Keratinocyte (primary cell): ENCODE measurements at regions not wholly inside any gene's neighbourhood (a gene's known extent, or its start where the extent isn't known, plus 50 kb on each side); places are given as distances from the start of the nearest gene placed in this dataset.

Experiments used
- DNase-seq: peaks from one replicate; pipeline ENCODE4 v3.0.0-alpha.2; 2011; ENCODE audit warnings: low read depth, missing footprints, low spot score
- FAIRE-seq: peaks from 2 replicates; lab custom pipeline; 2011; peaks lifted over from hg19 to GRCh38; lab: Jason Lieb, UNC
- H2AFZ ChIP-seq: 2 replicates; pipeline ENCODE4 v1.6.0; 2012; ENCODE audit warnings: low read length, control low read depth, inconsistent platforms; ENCODE audit not compliant: control insufficient read depth
- H3K27ac ChIP-seq: 2 replicates; pipeline ENCODE4 v1.5.1; 2011; ENCODE audit warnings: low read length; ENCODE audit not compliant: control insufficient read depth, insufficient read depth
- H3K27me3 ChIP-seq: 3 replicates; pipeline ENCODE4 v1.6.0; 2011; ENCODE audit warnings: low read length; ENCODE audit not compliant: control insufficient read depth, insufficient read depth; ENCODE audit errors: extremely low read depth
- H3K36me3 ChIP-seq, 2 experiments: 2 replicates in 1 of 2; 3 replicates in 1 of 2; pipeline ENCODE4 v1.5.1; 2011; ENCODE audit warnings: low read length in 2 of 2, mild to moderate bottlenecking in 1 of 2; ENCODE audit not compliant: control insufficient read depth in 2 of 2, insufficient read depth in 2 of 2; ENCODE audit errors: extremely low read depth in 1 of 2
- H3K4me1 ChIP-seq: 3 replicates; pipeline ENCODE4 v1.5.1; 2011; ENCODE audit warnings: low read length; ENCODE audit not compliant: control insufficient read depth, insufficient read depth; ENCODE audit errors: extremely low read depth
- H3K4me2 ChIP-seq: 3 replicates; pipeline ENCODE4 v1.6.0; 2011; ENCODE audit warnings: low read depth, low read length; ENCODE audit not compliant: control insufficient read depth, insufficient read depth; ENCODE audit errors: extremely low read depth
- H3K4me3 ChIP-seq, 3 experiments: fragments of 200-600 bp in 1 of 3; sonication (generic) in 1 of 3; 2 replicates in 2 of 3; 3 replicates in 1 of 3; pipeline ENCODE4 v1.5.1; 2011 to 2016; ENCODE audit warnings: low read length in 3 of 3, mild to moderate bottlenecking in 3 of 3, control low read depth in 2 of 3, inconsistent platforms in 1 of 3, low read depth in 1 of 3, mixed read lengths in 1 of 3, mixed run types in 1 of 3, moderate library complexity in 1 of 3; ENCODE audit not compliant: control insufficient read depth in 2 of 3, insufficient read depth in 2 of 3; ENCODE audit errors: extremely low read depth in 1 of 3
- H3K79me2 ChIP-seq: 2 replicates; pipeline ENCODE4 v1.6.0; 2012; ENCODE audit warnings: low read length; ENCODE audit not compliant: control insufficient read depth, insufficient read depth
- H3K9ac ChIP-seq: 3 replicates; pipeline ENCODE4 v1.6.0; 2011; ENCODE audit warnings: low read length; ENCODE audit not compliant: control insufficient read depth, insufficient read depth; ENCODE audit errors: extremely low read depth
- H3K9me1 ChIP-seq: 3 replicates; pipeline ENCODE4 v1.6.0; 2011; ENCODE audit warnings: low read length; ENCODE audit not compliant: control insufficient read depth, insufficient read depth; ENCODE audit errors: extremely low read depth
- H3K9me3 ChIP-seq: 2 replicates; pipeline ENCODE4 v1.5.1; 2012; ENCODE audit warnings: low read depth, low read length; ENCODE audit not compliant: control insufficient read depth
- H4K20me1 ChIP-seq: 3 replicates; pipeline ENCODE4 v1.6.0; 2011; ENCODE audit warnings: low read length; ENCODE audit not compliant: control insufficient read depth, insufficient read depth; ENCODE audit errors: extremely low read depth
- CTCF ChIP-seq, 3 experiments: IDR thresholded peaks in 1 of 3; conservative IDR thresholded peaks in 1 of 3; optimal IDR thresholded peaks in 1 of 3; 2 replicates in 2 of 3; 3 replicates in 1 of 3; pipeline versions ENCODE3 to v1.5.1; 2011; ENCODE audit warnings: low read length in 3 of 3, mild to moderate bottlenecking in 3 of 3, moderate library complexity in 2 of 3, control low read depth in 1 of 3, inconsistent platforms in 1 of 3; ENCODE audit not compliant: insufficient read depth in 2 of 3; ENCODE audit errors: extremely low read depth in 1 of 3
- EZH2 ChIP-seq: IDR thresholded peaks from one replicate; pipeline ENCODE4 v1.6.1; 2012; ENCODE audit warnings: inconsistent platforms, mild to moderate bottlenecking, low read length, moderate library complexity
- dilution Hi-C: fragments of 300-500 bp; cut with MboI; formaldehyde crosslinking; loops from one replicate; pipeline ENCODE4 v1.7.0; 2020; ENCODE audit warnings: low sequenced_read_pairs; ENCODE audit not compliant: extremely low pct_ligation_motif_present

GRCh38 chr6:140812636-140813035 lies 1320.1 kb upstream of the GJE1 start:
- Histone ChIP-seq H3K27ac (no peak overlapping the region), H3K27me3 (no peaks in the 10 kb centered on the region), H2AFZ (no peak overlapping the region), H3K4me3 (no peak overlapping the region), H3K9ac (no peak overlapping the region), H3K79me2 (no peaks in the 10 kb centered on the region), H3K36me3 (no peaks in the 10 kb centered on the region), H3K4me2 (no peak overlapping the region), H4K20me1 (no peaks in the 10 kb centered on the region), H3K4me1 (no peaks in the 10 kb centered on the region), H3K9me3 (no peaks in the 10 kb centered on the region), H3K9me1 (no peaks in the 10 kb centered on the region)
- FAIRE-seq (no peak), DNase-seq (no peak)
- dilution Hi-C loops: no loop called here
- no peak for TF ChIP-seq CTCF (optimal IDR thresholded peaks at IDR 0.05 in 1 of 3, IDR thresholded peaks at IDR 0.05 in 1 of 3, conservative IDR thresholded peaks at IDR 0.05 in 1 of 3; ENCODE audit: extremely low read depth in 1 of 3, insufficient read depth in 2 of 3, low read length in 3 of 3)
- TF ChIP-seq EZH2: no peak

DNA sequence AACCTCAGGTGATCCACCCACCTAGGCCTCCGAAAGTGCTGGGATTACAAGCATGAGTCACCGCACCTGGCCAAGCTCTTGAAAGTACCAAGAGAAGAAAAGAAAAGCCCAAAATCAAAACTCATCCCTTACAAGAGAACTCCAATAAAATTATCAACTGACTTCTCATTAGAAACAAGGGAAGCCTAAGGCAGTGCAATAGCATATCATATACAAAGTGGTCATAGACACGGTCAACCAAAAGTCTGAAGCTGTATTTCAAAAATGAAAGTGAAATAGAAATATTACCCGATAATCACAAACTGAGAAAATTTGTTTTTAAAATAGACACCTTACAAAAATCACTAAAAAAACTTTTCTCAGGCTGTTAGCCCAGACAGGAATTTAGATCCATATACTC lies 1321.1 kb upstream of the GJE1 start:
- Histone ChIP-seq H3K9me1 (no peaks in the 10 kb centered on the region), H4K20me1 (no peaks in the 10 kb centered on the region), H3K4me3 (no peak overlapping the region), H3K4me2 (no peak overlapping the region), H2AFZ (no peak overlapping the region), H3K9me3 (no peaks in the 10 kb centered on the region), H3K27me3 (no peaks in the 10 kb centered on the region), H3K9ac (no peak overlapping the region), H3K36me3 (no peaks in the 10 kb centered on the region), H3K4me1 (no peaks in the 10 kb centered on the region), H3K79me2 (no peaks in the 10 kb centered on the region), H3K27ac (no peak overlapping the region)
- no peak for DNase-seq
- FAIRE-seq: no peak
- dilution Hi-C loops: no loop called here
- TF ChIP-seq CTCF (optimal IDR thresholded peaks at IDR 0.05 in 1 of 3, IDR thresholded peaks at IDR 0.05 in 1 of 3, conservative IDR thresholded peaks at IDR 0.05 in 1 of 3; ENCODE audit: extremely low read depth in 1 of 3, insufficient read depth in 2 of 3, low read length in 3 of 3): no peak
- no peak for TF ChIP-seq EZH2
